IMR-90 (cell line): ENCODE measurements at regions not wholly inside any gene's neighbourhood (a gene's known extent, or its start where the extent isn't known, plus 50 kb on each side); places are given as distances from the start of the nearest gene placed in this dataset.
A peak's percentile ranks its signal among the peaks of the same experiment; 100 is the strongest.
"Not testable (repeated sequence)": the region's sequence is repeated elsewhere in the genome, so short reads cannot be mapped to it uniquely, and the experiment has no call there.

Source experiments
- ATAC-seq: fragments of 200-7000 bp; cut with Tn5 transposase; 2 replicates; pipeline ENCODE4 v1.9.1; 2020; ENCODE audit warnings: low read depth, mild to moderate bottlenecking, moderate library complexity
- BruUV-seq: library from RNA; stranded (reverse); fragments of 400-500 nt; replicated peaks from 2 replicates; lab custom pipeline; 2021; lab: Mats Ljungman, UMichigan
- CTCF ChIA-PET: fragments of 300-600 bp; formaldehyde crosslinking; extraction: SDS; loops from one replicate; lab custom pipeline; 2021; ENCODE audit warnings: antibody characterized with exemption; lab: Yijun Ruan, JAX
- POLR2A ChIA-PET: fragments of 300-600 bp; sonication (Branson Sonifier 250); formaldehyde crosslinking; loops from one replicate; lab custom pipeline; 2022; ENCODE audit warnings: antibody characterized with exemption; ENCODE audit not compliant: unreplicated experiment; lab: Charles Lee
- DNase-seq: peaks from one replicate; pipeline ENCODE4 v3.0.0; 2013
- H2AFZ ChIP-seq: replicated peaks from 2 replicates; pipeline ENCODE3; 2013; ENCODE audit warnings: low read length, mild to moderate bottlenecking; ENCODE audit not compliant: poor library complexity
- H2AK5ac ChIP-seq: 2 replicates; pipeline ENCODE4 v1.6.1; 2013; ENCODE audit warnings: low read depth, low read length, inconsistent platforms
- H2AK9ac ChIP-seq: replicated peaks from 2 replicates; pipeline ENCODE3; 2013; ENCODE audit warnings: mild to moderate bottlenecking, low read depth, low read length, moderate library complexity; ENCODE audit not compliant: poor library complexity
- H2BK120ac ChIP-seq: 2 replicates; pipeline ENCODE4 v1.6.1; 2013; ENCODE audit warnings: low read depth, low read length, inconsistent platforms
- H2BK15ac ChIP-seq: 3 replicates; pipeline ENCODE4 v1.6.1; 2013; ENCODE audit warnings: low read depth, low read length, inconsistent platforms
- H2BK20ac ChIP-seq: 2 replicates; pipeline ENCODE4 v1.6.1; 2013; ENCODE audit warnings: low read depth, mild to moderate bottlenecking, inconsistent platforms, low read length, moderate library complexity
- H2BK5ac ChIP-seq: 2 replicates; pipeline ENCODE4 v1.6.1; 2013; ENCODE audit warnings: mild to moderate bottlenecking, low read depth, low read length, inconsistent platforms; ENCODE audit not compliant: poor library complexity, severe bottlenecking
- H3K14ac ChIP-seq: replicated peaks from 2 replicates; pipeline ENCODE4 v1.6.1; 2013; ENCODE audit warnings: low read depth, low read length, inconsistent platforms
- H3K18ac ChIP-seq: 2 replicates; pipeline ENCODE4 v1.6.1; 2013; ENCODE audit warnings: low read depth, low read length, control low read depth
- H3K23ac ChIP-seq: 2 replicates; pipeline ENCODE4 v1.6.1; 2013; ENCODE audit warnings: low read depth, low read length, inconsistent platforms
- H3K27ac ChIP-seq: 2 replicates; pipeline ENCODE4 v1.5.1; 2013; ENCODE audit warnings: mild to moderate bottlenecking, control low read depth, low read length; ENCODE audit not compliant: insufficient read depth
- H3K27me3 ChIP-seq: 2 replicates; pipeline ENCODE4 v1.6.1; 2013; ENCODE audit warnings: low read length; ENCODE audit not compliant: control insufficient read depth, insufficient read depth
- H3K36me3 ChIP-seq: 2 replicates; pipeline ENCODE4 v1.6.1; 2013; ENCODE audit warnings: low read length, mixed read lengths; ENCODE audit not compliant: control insufficient read depth, insufficient read depth
- H3K4ac ChIP-seq: 2 replicates; pipeline ENCODE4 v1.6.1; 2013; ENCODE audit warnings: low read depth, low read length, inconsistent platforms
- H3K4me1 ChIP-seq: 2 replicates; pipeline ENCODE4 v1.6.1; 2013; ENCODE audit warnings: low read length, mixed read lengths; ENCODE audit not compliant: control insufficient read depth, insufficient read depth
- H3K4me2 ChIP-seq: 2 replicates; pipeline ENCODE4 v1.6.1; 2013; ENCODE audit warnings: low read depth, mild to moderate bottlenecking, control low read depth, low read length, moderate library complexity
- H3K4me3 ChIP-seq: 2 replicates; pipeline ENCODE4 v1.5.1; 2013; ENCODE audit warnings: low read depth, mild to moderate bottlenecking, control low read depth, low read length, moderate library complexity; ENCODE audit not compliant: insufficient read depth
- H3K56ac ChIP-seq: 2 replicates; pipeline ENCODE4 v1.6.1; 2013; ENCODE audit warnings: low read length, inconsistent platforms; ENCODE audit not compliant: insufficient read depth; ENCODE audit errors: extremely low read depth
- H3K79me1 ChIP-seq, 2 experiments: 2 replicates each; pipeline ENCODE4 v1.6.1; 2013; ENCODE audit warnings: low read length in 2 of 2, inconsistent platforms in 1 of 2, low read depth in 1 of 2
- H3K9ac ChIP-seq: 2 replicates; pipeline ENCODE4 v1.6.1; 2013; ENCODE audit warnings: low read depth, low read length, control low read depth
- H3K9me1 ChIP-seq: 2 replicates; pipeline ENCODE4 v1.6.1; 2013; ENCODE audit warnings: low read length, inconsistent platforms; ENCODE audit not compliant: insufficient read depth
- H3K9me3 ChIP-seq: 2 replicates; pipeline ENCODE4 v1.6.1; 2013; ENCODE audit warnings: low read length; ENCODE audit not compliant: control insufficient read depth, insufficient read depth
- H4K20me1 ChIP-seq: 2 replicates; pipeline ENCODE4 v1.6.1; 2013; ENCODE audit warnings: low read length, inconsistent platforms; ENCODE audit not compliant: insufficient read depth
- H4K5ac ChIP-seq: 2 replicates; pipeline ENCODE4 v1.6.1; 2013; ENCODE audit warnings: mild to moderate bottlenecking, low read depth, low read length, control low read depth
- H4K8ac ChIP-seq, 2 experiments: 2 replicates each; pipeline ENCODE4 v1.6.1; 2013; ENCODE audit warnings: low read depth in 2 of 2, low read length in 2 of 2, control low read depth in 1 of 2, inconsistent platforms in 1 of 2
- H4K91ac ChIP-seq: 2 replicates; pipeline ENCODE4 v1.6.1; 2013; ENCODE audit warnings: low read depth, low read length, inconsistent platforms; ENCODE audit not compliant: insufficient read depth
- WGBS, 2 experiments: methylation state at CpG; one replicate each; pipeline versions ENCODE4 v1.1.5 to v1.1.7; 2013; ENCODE audit warnings: missing lambda C conversion rate in 2 of 2; ENCODE audit not compliant: insufficient read length in 1 of 2; ENCODE audit errors: extremely low coverage in 2 of 2; 5-methylcytosine and 5-hydroxymethylcytosine counted together
- dilution Hi-C: fragments of 300-500 bp; cut with HindIII; formaldehyde crosslinking; loops from one replicate; pipeline ENCODE4 v1.14.3; 2018; ENCODE audit warnings: low sequenced_read_pairs; ENCODE audit not compliant: unreplicated experiment
- in situ Hi-C: fragments of 300-500 bp; cut with MboI; formaldehyde crosslinking; loops from 3 replicates; pipeline ENCODE4 v1.14.3; 2019; ENCODE audit warnings: low sequenced_read_pairs, inconsistent platforms, mixed read lengths
- intact Hi-C: fragments of 100-400 bp; cut with micrococcal nuclease; formaldehyde crosslinking; loops from 2 replicates; pipeline ENCODE4 v1.10.0; 2022

GRCh38 chr16:21509437-21510086 lies 89.8 kb upstream of the METTL9 start:
- H3K4ac ChIP-seq, CTCF ChIA-PET, H3K56ac ChIP-seq, H3K36me3 ChIP-seq, H3K18ac ChIP-seq, DNase-seq, H4K91ac ChIP-seq, H2BK20ac ChIP-seq, intact Hi-C loops, H2AFZ ChIP-seq, in situ Hi-C loops, ATAC-seq, H3K4me2 ChIP-seq, H3K9ac ChIP-seq, H3K14ac ChIP-seq, H2BK5ac ChIP-seq, BruUV-seq, H3K4me3 ChIP-seq, H3K9me3 ChIP-seq, dilution Hi-C loops, H2BK120ac ChIP-seq, POLR2A ChIA-PET, H3K23ac ChIP-seq, H3K27me3 ChIP-seq, H4K5ac ChIP-seq, H2AK5ac ChIP-seq, H3K27ac ChIP-seq, H4K8ac ChIP-seq, H2AK9ac ChIP-seq, H2BK15ac ChIP-seq: not testable (repeated sequence)
- peaks cover 88% of the 10 kb centered on the region for H4K20me1 ChIP-seq
- peaks cover 40% of the 10 kb centered on the region for H3K9me1 ChIP-seq
- WGBS, 2 experiments: no CpG with 5 or more reads among the region's 10 CpGs
- H3K79me1 ChIP-seq: peaks cover 8 to 73% of the 10 kb centered on the region in 2 experiments
- peaks cover 32% of the 10 kb centered on the region for H3K4me1 ChIP-seq

DNA sequence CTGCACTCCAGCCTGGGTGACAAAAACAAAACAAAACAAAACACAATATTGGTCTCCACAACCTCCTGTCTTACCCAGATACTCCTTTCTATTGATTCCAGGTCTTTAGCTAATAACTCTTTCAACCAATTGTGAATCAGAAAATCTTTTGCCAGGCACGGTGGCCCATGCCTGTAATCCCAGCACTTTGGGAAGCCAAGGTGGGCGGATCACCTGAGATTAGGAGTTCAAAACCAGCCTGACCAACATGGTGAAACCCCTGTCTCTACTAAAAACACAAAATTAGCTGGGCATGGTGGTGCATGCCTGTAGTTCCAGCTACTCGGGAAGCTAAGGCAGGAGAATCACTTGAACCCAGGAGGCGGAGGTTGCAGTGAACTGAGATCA lies 88.5 kb upstream of the METTL9 start:
- H3K4me2 ChIP-seq, H3K9ac ChIP-seq, H3K9me3 ChIP-seq, H2AK9ac ChIP-seq, H3K56ac ChIP-seq, H3K27ac ChIP-seq, H4K5ac ChIP-seq, H3K14ac ChIP-seq, POLR2A ChIA-PET, dilution Hi-C loops, H3K27me3 ChIP-seq, intact Hi-C loops, H3K23ac ChIP-seq, H3K18ac ChIP-seq, H2BK20ac ChIP-seq, DNase-seq, H3K36me3 ChIP-seq, CTCF ChIA-PET, H2AFZ ChIP-seq, H3K4me3 ChIP-seq, H3K4ac ChIP-seq, ATAC-seq, H2BK15ac ChIP-seq, in situ Hi-C loops, H2BK120ac ChIP-seq, BruUV-seq, H4K91ac ChIP-seq: not testable (repeated sequence)
- Histone ChIP-seq H4K20me1 (peaks cover 94% of the 10 kb centered on the region), H2BK5ac (peak overlapping the region; percentile 38), H4K8ac (0 out of 4 replicates have a peak overlapping the region, but pooled peaks of 1 of the 2 experiments have one; percentile 15), H2AK5ac (0 out of 2 replicates have a peak overlapping the region, but pooled peaks have one; percentile 46), H3K4me1 (peaks cover 34% of the 10 kb centered on the region), H3K79me1 (peaks cover 8 to 79% of the 10 kb centered on the region in 2 experiments; a peak in 3 of 4 replicates), H3K9me1 (peaks cover 41% of the 10 kb centered on the region)
- WGBS, 2 experiments: 92% methylated on average over 2 of the region's 4 CpGs; no CpG with 5 or more reads in 1 of the 2 experiments
